GM18909 (cell line): ENCODE measurements at regions not wholly inside any gene's neighbourhood (a gene's known extent, or its start where the extent isn't known, plus 50 kb on each side); places are given as distances from the start of the nearest gene placed in this dataset.

Experiments
- ATAC-seq: cut with Tn5 transposase; IDR thresholded peaks from one replicate; pipeline ENCODE4 v1.9.1; 2021; ENCODE audit warnings: mild to moderate bottlenecking; ENCODE audit not compliant: unreplicated experiment, poor library complexity

DNA sequence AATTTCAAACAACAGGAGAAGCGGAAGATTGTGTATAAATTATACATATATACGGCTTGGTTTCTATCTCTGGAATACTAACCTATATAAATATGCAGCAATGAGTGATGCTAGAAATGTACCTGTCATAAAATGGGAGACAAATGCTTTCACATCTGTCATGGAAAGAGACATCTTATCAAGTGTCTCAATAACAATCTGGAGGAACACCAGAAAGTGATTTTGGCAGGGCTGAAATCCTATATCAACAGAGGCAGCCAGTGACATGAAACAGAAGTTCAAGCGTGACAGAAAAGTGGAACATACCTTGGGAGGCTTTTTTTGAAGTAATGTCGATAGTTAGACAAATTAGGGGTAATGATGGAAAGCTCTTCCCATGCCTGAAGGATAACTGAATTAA, 834.6 kb downstream of the JRKL start:
- ATAC-seq = no peak

DNA sequence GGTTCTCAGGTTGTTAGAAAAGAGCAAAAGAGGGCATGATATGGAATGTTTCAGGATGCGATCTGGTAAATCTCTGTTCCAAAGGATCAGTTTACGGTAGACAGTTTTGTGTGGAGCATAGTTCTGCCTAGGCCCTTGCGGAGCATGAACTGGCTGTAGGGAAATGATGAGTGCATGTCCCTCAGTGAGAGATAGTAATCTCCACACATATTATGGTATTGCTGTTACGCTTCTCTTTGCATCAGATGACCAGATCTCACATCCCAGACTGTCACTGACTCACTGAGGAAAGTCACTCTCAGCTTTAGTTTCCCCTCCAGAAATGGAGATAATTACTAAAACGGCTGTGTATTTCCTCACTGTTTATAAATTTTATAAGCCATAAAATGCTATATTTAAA, 836.0 kb downstream of the JRKL start:
- ATAC-seq = no peak

- ATAC-seq = no peak
Observed at GRCh38 chr11:97229936-97230335, 840.1 kb downstream of the JRKL start.

- ATAC-seq = no peak
Observed at GRCh38 chr11:97231231-97231630, 841.4 kb downstream of the JRKL start.

DNA sequence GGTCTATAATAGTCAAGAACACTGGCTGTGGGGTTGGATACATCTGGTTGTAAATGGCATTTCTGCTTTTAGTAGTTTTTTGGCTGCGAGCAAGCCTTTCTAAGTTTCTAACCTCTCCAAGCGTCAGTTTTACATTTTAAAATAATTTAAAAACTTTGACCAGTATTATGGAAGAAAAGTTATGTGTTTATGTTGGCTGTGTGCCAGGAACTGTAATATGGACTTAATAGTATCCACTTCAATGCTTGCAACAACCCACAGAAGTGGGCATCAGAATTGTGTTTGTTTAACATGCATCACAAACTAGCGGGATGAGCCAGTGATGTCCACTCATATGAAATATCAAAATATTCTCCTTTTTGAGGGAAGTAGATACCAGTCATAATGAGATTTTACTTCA, 844.2 kb downstream of the JRKL start:
- ATAC-seq = no peak

DNA sequence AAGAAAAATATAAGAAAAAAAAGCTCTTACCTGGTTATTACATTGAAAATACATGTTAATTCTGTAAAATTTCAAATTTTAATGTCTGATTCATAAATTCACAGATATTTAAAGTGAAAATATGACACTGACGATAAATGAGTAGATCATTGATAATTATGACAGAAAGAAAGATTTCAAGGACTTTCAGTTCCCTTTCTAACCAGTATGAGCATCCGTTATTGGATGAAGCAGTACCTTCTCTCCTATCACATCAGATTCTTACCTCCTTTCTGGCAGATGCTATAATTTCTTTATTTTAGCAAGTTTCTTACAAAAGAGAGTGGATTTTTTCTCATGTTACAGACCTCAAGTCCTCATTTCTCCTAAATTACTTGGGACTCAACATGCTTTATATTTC, 847.3 kb downstream of the JRKL start:
- ATAC-seq = no peak

DNA sequence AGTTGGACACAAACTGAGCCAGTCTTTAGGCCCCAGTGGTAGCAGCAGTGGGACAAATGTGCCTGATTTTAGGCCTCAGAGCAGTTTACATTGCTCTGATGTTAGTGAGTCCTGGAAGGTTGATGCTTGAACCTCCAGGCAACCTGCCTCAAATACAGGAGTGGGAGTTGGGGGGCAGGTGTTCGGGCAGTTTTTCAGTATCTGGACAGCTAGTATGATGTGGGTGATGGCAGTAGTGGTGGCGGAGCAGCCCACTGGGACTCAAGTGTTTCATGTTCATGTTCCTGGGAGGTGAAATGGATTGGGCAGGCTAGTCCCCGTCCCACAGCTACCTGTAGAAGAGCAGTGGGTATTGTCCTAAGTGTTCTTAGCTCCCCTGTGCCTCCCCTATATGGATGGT, 857.8 kb downstream of the JRKL start:
- no peak for ATAC-seq

DNA sequence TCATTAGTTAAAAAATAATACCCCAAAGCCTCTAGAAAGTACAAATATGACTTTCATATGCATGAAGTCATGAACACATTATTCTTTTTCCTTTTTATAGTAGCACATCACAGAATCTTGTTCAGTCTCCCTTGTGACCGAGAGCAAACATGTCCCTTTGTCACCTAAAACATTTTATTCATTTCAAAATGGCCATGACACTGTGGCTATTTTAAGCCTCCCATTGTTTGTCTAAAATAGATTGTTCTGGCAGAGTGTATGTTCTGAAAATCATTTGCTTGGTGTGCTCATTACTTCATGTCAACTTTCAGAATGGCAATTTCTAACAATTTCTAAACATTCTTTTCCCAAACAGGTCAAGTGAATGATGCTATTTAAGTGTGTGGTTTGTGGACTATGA, 865.0 kb downstream of the JRKL start:
- no peak for ATAC-seq

- no peak for ATAC-seq
Observed at GRCh38 chr11:97259434-97259833, 869.6 kb downstream of the JRKL start.

GRCh38 chr11:97259884-97260283, 870.1 kb downstream of the JRKL start:
- ATAC-seq = no peak

- ATAC-seq = no peak
Observed at GRCh38 chr11:97263183-97263858, 873.5 kb downstream of the JRKL start.

GRCh38 chr11:97269527-97269926, 879.7 kb downstream of the JRKL start:
- no peak for ATAC-seq

- ATAC-seq = no peak
Observed at GRCh38 chr11:97279341-97279740, 889.5 kb downstream of the JRKL start.

DNA sequence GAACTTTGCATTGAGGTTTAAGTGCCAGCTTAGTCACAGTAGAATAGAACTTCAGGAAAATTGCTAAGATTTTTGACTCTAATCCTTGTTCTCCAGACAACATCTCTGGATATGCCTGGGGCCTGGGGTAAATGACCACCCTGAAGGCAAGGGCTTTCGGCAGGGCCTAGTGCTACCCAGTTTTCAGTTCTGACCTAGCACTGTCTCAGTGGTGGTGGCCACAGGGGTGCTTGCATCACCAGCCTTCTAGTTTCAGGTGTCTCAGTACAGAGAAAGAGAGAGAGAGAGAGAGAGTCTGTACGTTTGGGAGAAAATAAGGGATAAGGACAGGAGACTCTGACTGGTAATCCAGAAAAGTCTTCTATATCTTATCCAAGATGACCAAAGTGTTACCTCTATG, 890.5 kb downstream of the JRKL start:
- ATAC-seq = no peak

DNA sequence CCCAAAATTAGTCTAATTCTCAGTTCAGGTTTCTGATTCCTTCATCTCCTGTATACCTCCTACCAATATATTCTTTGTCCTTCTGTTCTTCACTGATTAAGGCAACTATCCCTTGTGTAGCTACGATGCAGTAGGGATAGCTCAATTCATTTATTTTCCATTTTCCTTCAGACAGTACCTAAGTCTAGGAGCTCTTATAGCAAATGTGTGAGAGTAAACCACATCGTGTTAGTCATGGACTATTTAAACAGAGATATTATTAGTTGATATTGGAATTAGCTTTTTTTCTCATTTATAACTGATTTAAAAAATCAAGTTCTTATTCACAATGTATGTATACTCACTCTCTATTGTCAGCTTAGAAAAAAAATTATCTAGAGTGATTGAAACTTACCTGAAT, 900.0 kb downstream of the JRKL start:
- no peak for ATAC-seq

GRCh38 chr11:97290464-97291041, 900.7 kb downstream of the JRKL start:
- no peak for ATAC-seq

GRCh38 chr11:97296301-97296700, 906.5 kb downstream of the JRKL start:
- ATAC-seq = no peak

DNA sequence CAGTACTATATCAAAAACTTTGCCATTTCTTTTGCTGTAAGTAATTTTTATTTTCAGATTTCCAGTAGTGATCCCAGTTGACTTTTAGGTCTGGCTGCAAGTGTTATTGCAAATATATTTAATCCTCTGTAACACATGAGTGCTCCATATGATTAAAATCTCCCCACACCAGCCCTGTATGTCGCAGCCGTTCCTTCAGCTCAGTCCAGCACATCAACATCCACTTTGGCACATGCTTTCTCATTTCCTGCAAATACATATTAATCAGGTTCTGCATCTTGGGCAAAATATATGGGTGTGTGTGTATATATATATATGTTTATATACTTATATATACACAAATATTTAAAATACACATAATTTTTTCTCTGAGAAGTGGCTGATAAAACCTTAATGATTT, 919.5 kb downstream of the JRKL start:
- ATAC-seq = no peak

GRCh38 chr11:97325693-97326092, 935.9 kb downstream of the JRKL start:
- ATAC-seq = no peak

- no peak for ATAC-seq
Observed at GRCh38 chr11:97332271-97332670, 942.5 kb downstream of the JRKL start.

GRCh38 chr11:97336064-97336463, 946.3 kb downstream of the JRKL start:
- no peak for ATAC-seq

DNA sequence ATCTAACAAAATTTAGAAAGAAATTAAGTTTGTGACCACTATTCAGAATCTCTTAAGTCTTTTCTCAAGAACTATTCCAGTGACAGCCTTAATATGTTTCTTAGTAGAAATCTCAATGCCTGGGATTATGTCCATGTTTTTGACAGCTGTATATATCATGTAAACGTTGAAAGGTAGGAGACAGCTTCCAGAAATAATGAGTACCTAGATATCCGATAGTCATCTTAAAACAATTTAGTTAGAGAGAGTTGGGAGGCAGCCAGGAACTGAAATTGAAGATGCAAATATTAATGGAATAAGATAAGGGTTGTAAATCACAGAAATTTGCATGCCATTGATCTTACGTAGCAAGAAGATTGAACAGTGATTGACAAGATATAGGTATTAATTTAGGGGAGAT, 955.2 kb downstream of the JRKL start:
- ATAC-seq = no peak
